Retina (tissue), 1 donor: ENCODE measurements at regions not wholly inside any gene's neighbourhood (a gene's known extent, or its start where the extent isn't known, plus 50 kb on each side); places are given as distances from the start of the nearest gene placed in this dataset.
"Not testable (repeated sequence)": the region's sequence is repeated elsewhere in the genome, so short reads cannot be mapped to it uniquely, and the experiment has no call there.

Source experiments
- DNase-seq: peaks from one replicate; pipeline ENCODE4 v3.0.0-alpha.2; 2016

DNA sequence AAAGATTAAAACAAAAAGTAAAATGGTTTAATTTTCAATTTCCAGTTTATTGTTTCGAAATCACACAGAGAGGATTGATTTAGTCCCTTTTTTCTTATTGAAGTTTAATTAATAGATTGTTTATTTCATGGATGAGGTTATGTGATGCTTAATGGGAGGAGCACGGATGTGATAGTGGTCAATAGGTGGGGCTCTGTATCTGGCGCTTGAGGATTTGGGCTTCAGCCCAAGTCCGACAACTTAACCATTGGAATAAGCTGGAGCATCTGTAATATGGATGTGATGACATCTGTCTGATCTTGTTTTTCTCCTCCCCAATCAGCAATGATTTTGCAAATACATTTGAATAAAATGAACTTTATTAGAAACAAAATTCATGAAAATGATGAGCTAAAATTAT lies 169.2 kb downstream of the LYPLAL1 start:
- DNase-seq: no peak

DNA sequence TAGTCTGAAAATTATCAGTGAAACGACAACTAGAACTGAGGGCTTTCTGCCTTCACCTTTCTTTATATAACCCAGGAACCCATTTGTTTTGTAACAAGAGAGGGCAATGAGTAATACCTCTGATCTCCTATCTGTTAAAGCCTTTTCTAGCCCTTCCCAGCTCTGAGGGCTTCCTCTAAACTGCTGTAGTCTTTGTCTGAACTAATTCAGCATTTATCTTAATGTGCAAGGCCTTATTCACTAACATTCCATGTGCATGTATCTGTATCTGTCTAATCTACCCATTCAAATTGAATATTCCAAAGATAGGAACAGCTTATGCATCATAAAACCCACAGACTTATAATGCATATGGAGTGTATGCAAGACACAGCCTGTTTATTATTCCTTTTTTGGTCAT lies 167.1 kb downstream of the LYPLAL1 start:
- DNase-seq: no peak

DNA sequence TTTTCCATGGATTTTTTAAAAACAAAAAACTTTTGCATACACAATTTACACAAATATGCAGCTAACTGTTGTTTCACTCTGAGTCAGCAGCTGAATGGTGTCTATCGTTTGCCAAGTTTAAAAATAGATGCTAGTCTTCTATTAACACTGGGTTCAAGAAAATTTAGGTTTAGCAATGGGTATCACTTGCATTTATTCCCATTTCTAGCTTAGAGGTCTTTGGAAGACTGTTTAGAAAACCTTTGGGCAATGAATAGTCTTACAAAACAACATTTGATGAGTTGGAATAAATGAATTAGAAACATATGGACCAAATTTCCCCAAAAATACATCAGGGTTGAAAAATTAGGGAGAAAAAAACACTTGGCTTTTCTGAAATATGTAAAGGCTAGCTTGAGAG lies 165.8 kb downstream of the LYPLAL1 start:
- no peak for DNase-seq

DNA sequence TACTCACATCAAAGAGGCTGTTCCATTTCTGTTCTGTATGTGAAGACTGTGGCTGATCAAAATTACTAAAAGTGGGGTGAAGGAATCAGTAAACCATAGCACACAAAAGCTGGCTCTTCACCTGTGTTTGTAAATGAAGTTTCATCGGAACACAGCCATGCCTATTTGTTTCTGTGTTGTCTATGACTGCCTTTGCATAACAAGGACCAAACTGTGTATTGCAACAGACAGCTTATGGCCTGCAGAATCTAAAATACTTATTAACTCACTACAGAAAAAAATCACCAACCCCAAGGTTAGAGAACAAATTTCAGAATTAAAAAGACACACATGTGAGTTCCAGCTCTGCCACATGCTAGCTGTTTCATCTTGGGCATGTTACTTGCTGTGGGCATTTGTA lies 163.9 kb downstream of the LYPLAL1 start:
- DNase-seq: no peak

DNA sequence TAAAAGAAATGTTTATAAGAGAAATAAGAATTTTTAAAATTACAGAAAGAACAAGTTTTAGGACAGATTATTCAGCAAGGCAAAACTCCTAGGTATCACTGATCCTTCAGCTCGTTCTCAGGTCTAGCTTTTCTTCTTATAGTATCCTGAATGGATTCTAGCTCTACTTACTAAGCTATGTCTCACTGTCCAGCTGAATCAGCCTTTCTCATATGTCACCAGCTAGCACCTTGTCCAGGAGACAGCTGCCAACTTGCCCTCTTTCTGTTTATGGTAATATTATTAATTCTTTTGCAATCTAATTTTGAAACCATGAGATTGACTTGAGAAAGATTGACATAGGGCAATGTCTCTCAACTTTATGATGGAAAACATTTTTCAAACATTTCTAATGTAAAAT lies 159.9 kb downstream of the LYPLAL1 start:
- no peak for DNase-seq

DNA sequence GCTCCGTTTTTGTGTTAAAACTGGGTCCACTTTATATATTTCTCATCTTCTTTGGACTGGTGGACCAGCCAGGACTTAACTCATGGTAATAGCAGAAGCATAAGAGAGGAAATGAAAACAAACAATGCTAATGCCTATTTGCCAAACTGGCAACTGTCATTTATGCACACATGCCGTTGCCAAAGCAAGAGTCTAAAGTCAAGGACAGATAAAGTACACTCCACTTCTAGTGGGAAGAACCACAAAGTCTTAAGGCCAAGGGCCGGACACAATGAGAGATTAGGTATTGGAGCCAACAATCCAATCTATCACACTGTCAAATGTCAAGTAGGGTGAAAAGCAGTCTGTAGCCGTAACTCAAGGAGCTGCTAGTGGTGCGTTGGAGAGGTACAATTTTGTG lies 157.7 kb downstream of the LYPLAL1 start:
- DNase-seq: no peak

DNA sequence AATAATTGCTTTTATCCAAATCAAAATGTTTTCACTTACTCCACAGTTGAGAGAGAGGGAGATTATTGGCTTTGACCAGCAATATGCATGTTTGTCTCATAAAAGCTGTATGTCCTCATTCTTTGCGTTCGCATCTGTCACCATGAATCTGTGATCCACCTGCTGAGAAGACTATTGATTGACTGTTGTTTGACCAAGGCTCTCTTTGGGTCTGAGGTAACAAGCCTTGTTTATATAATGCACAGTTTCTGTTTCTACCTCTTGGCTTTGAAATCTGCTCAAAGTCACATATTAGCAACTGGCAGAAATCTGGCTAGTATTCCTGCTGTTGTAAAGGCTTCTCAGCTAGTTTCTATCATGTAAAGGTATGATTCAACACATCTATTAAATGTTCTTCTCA lies 157.0 kb downstream of the LYPLAL1 start:
- no peak for DNase-seq

DNA sequence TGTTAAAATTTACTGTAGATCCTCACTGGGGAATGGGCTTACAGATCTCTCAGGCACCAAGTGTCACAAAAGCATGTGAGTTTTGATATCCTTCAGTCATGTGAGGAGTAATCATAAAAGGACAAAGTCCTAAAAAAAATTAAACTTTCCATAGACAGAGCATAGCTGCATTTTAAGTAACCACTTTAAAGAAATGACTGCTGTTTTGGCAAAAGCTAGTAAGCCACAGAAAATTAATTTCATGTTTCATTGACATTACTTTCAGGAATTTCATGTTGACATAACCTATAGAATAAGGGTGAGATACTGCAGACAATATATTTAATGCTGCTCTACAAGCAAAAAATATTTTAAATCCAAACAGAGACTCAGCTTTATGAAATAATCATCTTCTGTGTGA lies 156.3 kb downstream of the LYPLAL1 start:
- no peak for DNase-seq

DNA sequence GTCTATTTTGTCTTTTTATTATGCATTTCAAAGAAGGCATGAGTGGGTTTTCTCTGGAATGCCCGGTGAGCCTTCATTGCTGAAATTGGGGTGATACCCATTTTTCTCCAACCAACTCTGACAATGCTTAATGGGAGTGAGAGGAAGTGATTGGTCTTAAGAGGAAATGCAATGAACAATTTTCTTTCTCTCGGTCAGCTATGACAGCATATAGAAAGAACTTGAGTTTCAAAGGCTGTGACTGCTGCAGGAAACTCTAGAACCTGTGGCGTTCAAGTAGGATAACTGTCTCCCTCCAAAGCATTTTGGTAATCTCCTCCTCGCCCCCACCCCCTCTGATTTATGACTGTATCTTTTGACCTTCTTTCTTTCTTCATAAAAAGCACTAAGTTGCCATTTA lies 155.9 kb downstream of the LYPLAL1 start:
- no peak for DNase-seq

DNA sequence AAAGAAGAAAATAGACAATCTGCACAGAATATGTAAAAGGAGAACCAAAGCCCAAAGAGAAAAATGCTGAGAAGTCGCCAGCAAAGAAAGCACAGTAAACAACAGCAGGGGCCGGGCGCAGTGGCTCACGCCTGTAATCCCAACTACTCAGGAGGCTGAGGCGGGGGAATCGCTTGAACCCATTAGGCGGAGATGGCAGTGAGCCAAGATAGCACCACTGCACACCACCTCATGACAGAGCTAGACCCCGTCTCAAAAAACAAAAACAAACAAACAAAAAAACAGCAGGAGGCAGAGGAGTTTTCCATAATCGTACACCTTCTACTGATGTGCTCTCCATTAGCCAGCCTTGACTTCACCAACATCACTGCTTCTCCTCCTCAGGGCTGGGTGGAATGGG lies 153.2 kb downstream of the LYPLAL1 start:
- no peak for DNase-seq

DNA sequence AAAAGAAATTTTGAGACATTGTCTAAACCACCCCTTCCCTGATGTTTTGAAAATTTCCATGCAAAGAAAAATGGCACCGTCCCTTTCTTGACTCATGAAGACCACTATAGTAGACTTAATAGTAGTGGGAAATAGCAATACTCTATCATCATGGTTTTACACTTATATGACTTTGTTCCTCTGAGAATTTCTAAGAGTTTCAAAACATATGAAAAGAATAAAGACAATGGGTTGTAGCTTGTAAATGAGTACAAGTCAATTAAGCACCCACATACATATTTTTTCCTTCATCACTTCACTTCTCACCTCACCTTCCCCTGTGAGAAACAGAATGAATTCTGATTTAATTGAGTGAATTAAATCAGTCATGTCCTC lies 151.7 kb downstream of the LYPLAL1 start:
- no peak for DNase-seq

DNA sequence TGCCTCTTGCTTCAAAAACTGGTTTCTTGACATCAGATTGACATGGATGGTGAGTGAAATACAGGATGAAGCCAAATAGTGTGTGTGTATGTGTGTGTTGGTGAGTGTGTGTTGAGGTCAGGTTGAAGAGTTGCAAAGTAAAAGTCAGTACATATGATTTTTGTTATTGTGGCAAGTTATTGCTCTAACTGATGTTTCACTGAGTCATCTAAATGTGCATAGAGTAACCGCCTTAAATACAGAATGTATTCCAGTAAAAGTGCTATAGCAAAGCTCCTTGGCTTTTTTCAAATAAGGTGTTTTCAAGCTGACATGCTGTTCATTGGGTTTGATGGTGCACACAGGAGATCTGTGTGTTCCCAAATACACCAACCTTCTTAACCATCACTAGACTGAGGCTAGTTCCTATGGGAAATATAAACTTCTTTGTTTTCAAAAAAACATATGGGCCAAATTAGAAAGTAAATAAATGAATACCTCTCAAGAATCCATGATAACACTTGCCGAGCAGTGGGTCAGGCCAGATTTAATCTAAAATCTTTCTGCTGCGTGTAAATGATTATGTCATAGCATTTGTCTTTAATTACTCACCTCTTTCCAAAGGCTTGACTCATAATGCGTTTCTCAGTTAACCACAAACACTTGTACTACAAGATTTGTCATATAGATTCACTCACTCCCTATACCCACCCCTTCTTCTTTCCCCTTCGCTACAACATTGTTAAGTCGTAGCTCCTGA lies 151.1 kb downstream of the LYPLAL1 start:
- DNase-seq: no peak

DNA sequence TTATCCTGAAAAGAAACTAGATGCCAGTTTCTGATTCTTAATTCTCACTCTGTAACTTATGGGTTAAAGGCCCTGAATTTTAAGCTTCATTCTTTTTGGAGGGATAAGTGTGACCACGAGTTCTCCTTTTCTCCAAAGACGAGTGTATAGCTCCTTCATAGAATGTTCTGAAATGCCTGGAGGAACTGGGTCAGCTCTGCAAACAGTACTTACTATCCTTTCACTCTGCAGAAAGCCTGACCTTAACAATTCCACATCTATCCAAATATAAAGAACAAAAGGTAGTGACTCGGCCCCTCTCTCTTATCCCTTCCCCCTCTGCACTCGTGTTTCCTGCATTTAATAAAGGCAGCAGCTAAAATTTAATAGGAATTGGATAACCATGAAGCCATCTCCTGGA lies 150.5 kb downstream of the LYPLAL1 start:
- DNase-seq: no peak

DNA sequence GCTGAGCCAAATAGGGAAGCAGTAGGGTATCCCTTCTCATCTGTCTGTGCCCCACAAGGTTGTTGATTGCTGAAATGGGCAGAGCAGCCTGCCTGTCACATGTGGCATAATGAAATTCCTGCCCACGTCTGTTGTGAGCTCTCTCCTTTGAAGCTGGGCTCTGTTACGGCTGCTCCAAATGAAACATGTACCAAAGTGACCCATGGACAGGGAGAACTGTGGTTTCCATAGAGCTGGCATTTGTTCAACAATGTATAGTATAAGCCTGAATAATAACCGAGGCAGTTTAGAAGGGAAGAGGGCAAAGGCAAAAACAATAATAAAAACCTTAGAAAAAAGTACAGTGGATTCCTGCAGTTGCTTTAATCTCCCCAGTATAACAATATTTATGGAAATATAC lies 149.7 kb downstream of the LYPLAL1 start:
- DNase-seq: no peak

DNA sequence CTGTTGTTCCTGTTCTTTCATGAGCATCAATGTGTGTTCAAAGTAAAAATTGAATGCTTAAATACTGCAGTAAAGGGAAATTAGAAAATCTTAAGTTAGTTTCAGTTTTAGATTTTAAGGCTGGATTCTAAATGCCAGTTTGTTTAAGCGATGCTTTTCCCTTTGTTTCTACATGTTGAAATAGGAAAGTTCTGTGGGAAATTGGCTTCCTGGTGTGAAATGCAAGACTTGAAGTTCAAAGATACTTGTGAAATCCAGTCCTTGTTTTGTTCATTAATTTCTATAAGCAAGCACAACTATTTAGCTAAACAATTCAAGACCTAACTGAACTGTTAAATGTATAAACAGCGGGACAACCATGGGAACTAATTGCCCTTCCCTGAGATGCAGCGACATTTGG lies 149.1 kb downstream of the LYPLAL1 start:
- DNase-seq: no peak

DNA sequence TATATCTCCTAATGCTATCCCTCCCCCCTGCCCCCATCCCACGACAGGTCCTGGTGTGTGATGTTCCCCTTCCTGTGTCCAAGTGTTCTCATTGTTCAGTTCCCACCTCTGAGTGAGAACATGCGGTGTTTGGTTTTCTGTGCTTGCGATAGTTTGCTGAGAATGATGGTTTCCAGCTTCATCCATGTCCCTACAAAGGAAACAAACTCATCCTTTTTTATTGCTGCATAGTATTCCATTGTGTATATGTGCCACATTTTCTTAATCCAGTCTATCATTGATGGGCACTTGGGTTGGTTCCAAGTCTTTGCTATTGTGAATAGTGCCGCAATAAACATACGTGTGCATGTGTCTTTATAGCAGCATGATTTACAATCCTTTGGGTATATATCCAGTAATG lies 146.9 kb downstream of the LYPLAL1 start:
- not testable (repeated sequence) for DNase-seq

DNA sequence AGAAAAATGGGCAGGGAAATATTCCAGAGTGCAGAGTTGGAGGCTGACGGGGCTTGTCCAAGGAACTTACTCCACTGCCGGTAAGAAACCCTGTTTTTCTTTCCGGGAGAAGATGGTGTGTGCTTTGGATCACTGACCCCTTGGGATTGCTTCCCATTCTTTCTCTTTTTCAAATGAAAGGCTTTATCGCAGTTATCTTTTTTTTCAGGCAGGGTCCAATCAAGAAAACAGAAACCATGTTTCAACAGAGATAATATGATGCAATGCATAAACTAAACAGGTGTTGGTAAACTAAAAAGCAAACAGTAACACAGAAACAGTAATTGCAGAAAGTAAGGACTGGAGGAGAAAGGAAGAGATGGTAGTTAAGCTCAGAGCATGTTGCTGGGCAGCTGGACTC lies 145.1 kb downstream of the LYPLAL1 start:
- DNase-seq: no peak

DNA sequence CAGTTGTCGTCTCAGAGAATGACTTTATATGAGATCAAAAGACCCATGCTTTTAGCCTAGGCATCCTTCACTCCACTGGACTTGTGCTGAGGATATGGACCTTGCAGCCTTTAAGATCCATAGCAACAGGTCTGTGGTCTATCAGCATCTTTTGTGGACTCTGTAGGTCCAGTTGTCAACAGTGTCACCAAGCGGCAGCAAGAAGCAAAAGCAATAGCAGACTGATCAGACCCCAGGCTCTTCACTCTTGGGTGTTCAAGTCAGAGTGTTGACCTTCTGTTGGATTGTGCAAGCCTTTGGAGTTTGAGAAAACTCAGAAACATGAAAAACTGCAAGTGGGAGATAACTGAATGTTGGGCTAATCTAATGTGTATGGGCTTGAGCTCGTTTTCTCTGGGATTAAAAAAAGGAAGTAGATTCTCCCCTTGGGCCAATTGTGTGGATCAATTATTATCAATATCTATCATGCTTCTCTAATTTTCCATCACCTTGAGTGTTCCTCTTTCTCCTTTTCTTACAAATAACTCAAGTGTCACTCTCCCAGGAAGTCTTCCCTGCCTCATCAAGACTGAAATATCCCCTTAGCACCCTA lies 144.2 kb downstream of the LYPLAL1 start:
- no peak for DNase-seq

DNA sequence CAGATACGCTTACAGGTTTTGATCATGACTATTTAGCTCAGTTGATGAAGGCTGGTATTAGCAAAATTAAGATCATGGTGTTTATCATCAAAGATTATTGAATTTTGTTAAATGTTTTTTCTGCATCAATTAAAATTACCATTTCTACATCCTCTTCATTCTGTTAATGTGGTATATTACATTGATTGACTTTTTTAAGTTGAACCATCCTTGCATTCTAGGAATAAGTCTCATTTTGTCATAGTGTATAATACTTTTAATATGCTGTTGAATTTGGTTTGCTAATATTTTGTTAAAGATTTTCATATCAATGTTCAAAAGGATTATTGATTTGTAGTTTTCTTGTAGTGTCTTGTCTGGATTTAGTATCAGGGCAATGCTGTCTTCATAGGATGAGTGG lies 142.4 kb downstream of the LYPLAL1 start:
- DNase-seq: no peak

DNA sequence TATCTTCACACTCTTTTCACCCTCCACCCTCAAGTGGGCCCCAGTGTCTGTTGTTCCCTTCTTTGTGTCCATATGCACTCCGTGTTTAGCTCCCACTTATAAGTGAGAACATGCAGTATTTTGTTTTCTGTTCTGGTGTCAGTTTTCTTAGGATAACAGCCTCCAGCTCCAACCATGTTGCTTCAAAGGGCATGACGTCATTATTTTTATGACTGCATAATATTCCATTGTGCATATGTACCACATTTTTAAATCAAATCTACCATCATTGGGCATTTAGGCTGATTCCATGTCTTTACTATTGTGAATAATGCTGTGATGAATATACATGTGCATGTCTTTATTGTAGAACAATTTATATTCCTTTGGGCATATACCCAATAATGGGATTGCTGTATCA lies 140.3 kb downstream of the LYPLAL1 start:
- DNase-seq: no peak

DNA sequence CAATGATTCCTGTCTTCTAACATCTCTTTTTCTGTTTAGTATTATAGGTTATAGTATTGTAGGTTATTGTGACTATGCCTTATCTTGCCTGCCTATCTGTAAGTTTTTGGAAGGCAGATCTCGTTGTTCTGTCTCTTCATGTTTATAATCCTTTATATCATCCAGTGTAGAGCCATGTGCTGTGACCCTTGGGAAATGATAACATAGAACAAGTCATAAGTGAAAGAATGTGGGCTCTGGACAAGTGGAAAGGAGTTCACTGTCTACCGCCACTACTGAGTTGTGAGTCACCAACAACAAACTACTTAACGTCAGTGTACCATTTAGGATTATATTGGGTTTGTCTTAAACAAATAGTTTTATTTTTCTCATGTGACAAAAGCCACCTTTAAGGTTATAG lies 139.3 kb downstream of the LYPLAL1 start:
- no peak for DNase-seq

DNA sequence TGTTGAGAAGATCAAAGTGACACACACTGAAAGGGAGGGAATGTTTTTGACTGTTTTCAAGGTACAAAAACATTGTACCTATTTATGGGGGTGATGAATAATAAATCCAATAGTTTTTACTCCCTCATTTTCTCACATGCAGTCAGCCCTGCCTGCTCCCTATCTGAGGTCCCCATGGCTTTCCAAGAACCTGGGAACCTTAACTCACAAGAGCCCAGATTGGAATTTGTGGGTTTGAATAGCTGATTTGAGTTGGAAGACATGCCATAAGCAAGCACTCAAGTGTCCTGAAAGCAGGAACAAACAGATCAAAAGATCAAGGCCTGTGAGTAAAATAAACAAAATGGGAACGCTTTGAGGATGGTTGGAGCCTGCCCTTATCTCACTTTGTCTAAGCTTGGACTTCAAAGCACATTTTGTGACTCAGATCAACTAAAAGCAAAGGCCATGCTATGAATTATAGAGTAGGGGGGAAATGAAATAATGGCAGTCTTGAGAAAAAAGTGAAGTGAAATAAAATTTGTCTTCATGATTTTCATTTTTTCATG lies 136.6 kb downstream of the LYPLAL1 start:
- DNase-seq: no peak

DNA sequence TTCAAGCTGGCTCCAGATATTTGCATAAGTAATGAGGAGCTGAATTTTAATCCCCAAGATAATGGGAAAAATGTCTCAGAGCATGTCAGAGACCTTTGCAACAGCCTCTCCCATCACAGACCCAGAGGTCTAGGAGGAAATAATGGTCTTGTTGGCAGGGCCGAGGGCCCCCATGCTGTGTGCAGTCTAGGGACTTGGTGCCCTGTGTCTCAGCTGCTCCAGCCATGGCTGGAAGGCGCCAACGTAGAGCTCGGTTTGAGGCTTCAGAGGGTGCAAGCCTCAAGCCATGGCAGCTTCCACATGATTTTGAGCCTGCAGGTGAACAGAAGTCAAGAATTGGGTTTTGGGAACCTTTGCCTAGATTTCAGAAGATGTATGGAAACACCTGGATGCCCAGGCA lies 134.7 kb downstream of the LYPLAL1 start:
- DNase-seq: no peak

DNA sequence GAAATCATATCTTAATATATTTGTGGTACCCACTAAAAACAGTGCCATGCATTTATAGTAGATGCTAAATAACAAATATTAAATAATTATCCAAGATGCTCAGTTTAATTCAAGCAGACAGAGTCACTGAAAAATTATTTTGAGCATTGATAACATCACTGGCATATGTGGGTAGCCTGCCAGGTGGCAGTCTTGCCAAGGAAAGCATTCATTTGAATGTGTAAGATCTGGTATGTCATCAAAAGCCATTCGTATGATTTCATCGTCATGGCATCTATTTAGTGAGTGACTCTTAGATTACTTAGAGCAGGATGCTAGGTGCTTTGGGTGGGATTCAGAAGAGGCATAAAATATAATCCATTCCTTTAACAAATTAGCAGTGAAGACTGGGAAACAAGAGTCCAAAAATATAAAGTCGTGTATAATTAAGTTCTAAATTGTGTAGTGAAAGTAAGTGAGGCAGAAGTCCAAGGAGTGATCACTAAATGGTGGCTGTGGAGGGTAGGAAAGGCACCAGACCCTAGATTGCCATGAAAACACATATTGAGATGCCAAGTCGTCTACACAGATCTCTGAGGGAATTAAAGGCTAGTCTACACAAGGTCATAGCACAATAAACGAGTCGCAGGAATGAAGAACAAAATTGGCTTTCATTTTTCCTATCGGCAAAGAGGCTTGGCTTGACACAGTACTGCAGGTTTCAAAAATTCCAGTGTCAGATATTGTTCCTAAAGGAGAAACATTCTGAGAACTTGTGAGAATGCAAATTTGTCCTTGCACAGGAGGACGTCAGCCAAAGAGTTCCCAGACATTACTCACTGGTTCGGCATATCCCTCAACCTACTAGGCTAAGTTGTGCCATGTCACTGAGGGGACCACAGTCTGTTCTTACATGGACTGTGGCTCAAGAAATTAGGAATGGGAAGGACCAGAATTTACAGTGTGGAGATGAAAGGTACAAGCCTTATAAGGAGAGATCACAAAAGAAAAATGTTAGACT lies 130.8 kb downstream of the LYPLAL1 start:
- DNase-seq: no peak
